ENCODE measurements at regions not wholly inside any gene's neighbourhood (a gene's known extent, or its start where the extent isn't known, plus 50 kb on each side); places are given as distances from the start of the nearest gene placed in this dataset.
"Not testable (repeated sequence)": the region's sequence is repeated elsewhere in the genome, so short reads cannot be mapped to it uniquely, and the experiment has no call there.

DNA sequence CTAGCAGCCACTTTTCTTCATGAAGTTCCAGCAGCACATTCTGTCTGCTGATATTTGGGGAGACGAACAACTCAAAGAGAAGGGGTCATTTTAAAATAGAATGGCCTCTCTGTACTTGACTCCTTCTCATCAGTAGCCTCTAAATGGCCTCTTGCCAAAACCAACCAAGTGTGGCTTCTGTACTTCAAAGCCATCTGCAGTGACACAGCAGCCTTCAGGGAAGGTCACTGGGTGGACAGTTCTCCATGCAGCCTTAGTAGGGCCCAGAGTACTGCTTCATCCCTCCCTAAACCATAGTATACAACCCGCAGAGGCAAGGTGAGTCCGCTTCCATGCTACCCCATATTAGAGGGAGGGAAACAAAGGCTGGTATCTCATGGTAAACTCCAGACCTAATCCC is 249.2 kb upstream of the NBPF12 start:
- H2AFZ ChIP-seq (ENCODE audit: insufficient read depth, low read depth, low read length, poor library complexity, severe bottlenecking); H3K4me3 Mint-ChIP-seq; H3K4me1 Mint-ChIP-seq; H3K9me3 Mint-ChIP-seq; H3K79me2 ChIP-seq (ENCODE audit: insufficient read depth, low read length); H3K4me2 ChIP-seq (replicated peaks; ENCODE audit: extremely low read depth, low read length, poor library complexity, severe bottlenecking); H3K27ac Mint-ChIP-seq; H3K4me3 ChIP-seq (replicated peaks in 1 of 3; ENCODE audit: low read depth in 2 of 3, low read length in 3 of 3); H3K36me3 Mint-ChIP-seq; H3K4me1 ChIP-seq (ENCODE audit: control insufficient read depth in 1 of 2, insufficient read depth in 2 of 2, low read length in 2 of 2); H3K27me3 ChIP-seq (ENCODE audit: control insufficient read depth in 2 of 2, insufficient read depth in 2 of 2, low read length in 2 of 2); H3K9me3 ChIP-seq (replicated peaks in 1 of 2; ENCODE audit: control insufficient read depth in 1 of 2, insufficient read depth in 1 of 2, low read length in 2 of 2); intact Hi-C loops (cut with micrococcal nuclease); H3K27me3 Mint-ChIP-seq (ENCODE audit: low read depth in 3 of 3); H4K20me1 ChIP-seq (ENCODE audit: insufficient read depth, low read length); DNase-seq; H3K9ac ChIP-seq (ENCODE audit: insufficient read depth, low read length, poor library complexity, severe bottlenecking); H3K36me3 ChIP-seq (replicated peaks in 1 of 2; ENCODE audit: control insufficient read depth in 1 of 2, insufficient read depth in 2 of 2, low read length in 2 of 2); H3K27ac ChIP-seq (ENCODE audit: low read depth in 1 of 2, low read length in 2 of 2): not testable (repeated sequence)
- no CpG with 5 or more reads among the region's 3 CpGs for WGBS (ENCODE audit: insufficient coverage)

DNA sequence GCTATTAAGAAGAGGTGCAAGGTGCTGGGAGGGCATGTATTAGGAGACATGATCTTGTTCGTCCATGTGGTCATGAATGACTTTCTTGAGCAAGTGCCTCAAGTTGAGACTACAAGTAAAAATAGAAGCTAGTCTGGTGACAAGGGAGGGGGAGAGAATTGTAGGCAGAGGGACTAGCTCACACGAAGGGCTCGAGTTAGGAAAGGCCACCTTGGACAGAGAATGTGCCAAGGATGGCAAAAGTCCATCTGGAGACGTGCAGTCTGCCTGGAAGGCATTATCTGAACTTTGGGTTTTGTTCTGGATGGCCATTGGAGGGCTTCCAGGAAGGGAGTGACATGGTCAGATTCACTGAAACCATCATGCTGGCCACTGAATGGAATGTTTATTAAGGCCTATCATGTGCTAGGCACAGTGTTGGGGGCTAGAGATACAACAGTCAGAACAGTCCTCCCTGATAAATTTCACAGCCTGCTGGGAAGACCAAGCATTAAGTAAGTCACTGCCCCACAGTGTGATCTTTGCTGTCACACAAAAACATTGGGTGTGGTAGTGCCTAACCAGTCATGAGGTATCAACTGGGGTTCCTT is 251.3 kb upstream of the NBPF12 start:
- no CpG with 5 or more reads among the region's 4 CpGs for WGBS (ENCODE audit: insufficient coverage)

GRCh38 chr1:146683126-146683429 is 255.0 kb upstream of the NBPF12 start:
- DNase-seq; H3K4me2 ChIP-seq (replicated peaks; ENCODE audit: extremely low read depth, low read length, poor library complexity, severe bottlenecking); H3K27ac ChIP-seq (ENCODE audit: low read depth in 1 of 2, low read length in 2 of 2); H3K9me3 ChIP-seq (replicated peaks in 1 of 2; ENCODE audit: control insufficient read depth in 1 of 2, insufficient read depth in 1 of 2, low read length in 2 of 2); intact Hi-C loops (cut with micrococcal nuclease); H4K20me1 ChIP-seq (ENCODE audit: insufficient read depth, low read length); H2AFZ ChIP-seq (ENCODE audit: insufficient read depth, low read depth, low read length, poor library complexity, severe bottlenecking); H3K9me3 Mint-ChIP-seq; H3K9ac ChIP-seq (ENCODE audit: insufficient read depth, low read length, poor library complexity, severe bottlenecking); H3K4me1 ChIP-seq (ENCODE audit: control insufficient read depth in 1 of 2, insufficient read depth in 2 of 2, low read length in 2 of 2); H3K79me2 ChIP-seq (ENCODE audit: insufficient read depth, low read length); H3K4me3 Mint-ChIP-seq; H3K27me3 ChIP-seq (ENCODE audit: control insufficient read depth in 2 of 2, insufficient read depth in 2 of 2, low read length in 2 of 2); H3K27ac Mint-ChIP-seq; H3K36me3 ChIP-seq (replicated peaks in 1 of 2; ENCODE audit: control insufficient read depth in 1 of 2, insufficient read depth in 2 of 2, low read length in 2 of 2); H3K27me3 Mint-ChIP-seq (ENCODE audit: low read depth in 3 of 3); H3K36me3 Mint-ChIP-seq; H3K4me3 ChIP-seq (replicated peaks in 1 of 3; ENCODE audit: low read depth in 2 of 3, low read length in 3 of 3); H3K4me1 Mint-ChIP-seq: not testable (repeated sequence)
- WGBS (ENCODE audit: insufficient coverage): no CpG with 5 or more reads among the region's 5 CpGs

More for the DNA sequence above, 251.3 kb upstream of the NBPF12 start:
- H3K9ac ChIP-seq (ENCODE audit: insufficient read depth, low read length, poor library complexity, severe bottlenecking); H2AFZ ChIP-seq (ENCODE audit: insufficient read depth, low read depth, low read length, poor library complexity, severe bottlenecking); H3K4me3 Mint-ChIP-seq; H3K4me2 ChIP-seq (replicated peaks; ENCODE audit: extremely low read depth, low read length, poor library complexity, severe bottlenecking); H3K79me2 ChIP-seq (ENCODE audit: insufficient read depth, low read length); H3K27me3 ChIP-seq (ENCODE audit: control insufficient read depth in 2 of 2, insufficient read depth in 2 of 2, low read length in 2 of 2); H3K27ac Mint-ChIP-seq; H3K4me1 ChIP-seq (ENCODE audit: control insufficient read depth in 1 of 2, insufficient read depth in 2 of 2, low read length in 2 of 2); H3K4me1 Mint-ChIP-seq; DNase-seq; H3K36me3 Mint-ChIP-seq; H4K20me1 ChIP-seq (ENCODE audit: insufficient read depth, low read length); H3K27me3 Mint-ChIP-seq (ENCODE audit: low read depth in 3 of 3); intact Hi-C loops (cut with micrococcal nuclease); H3K36me3 ChIP-seq (replicated peaks in 1 of 2; ENCODE audit: control insufficient read depth in 1 of 2, insufficient read depth in 2 of 2, low read length in 2 of 2); H3K4me3 ChIP-seq (replicated peaks in 1 of 3; ENCODE audit: low read depth in 2 of 3, low read length in 3 of 3); H3K9me3 Mint-ChIP-seq; H3K27ac ChIP-seq (ENCODE audit: low read depth in 1 of 2, low read length in 2 of 2); H3K9me3 ChIP-seq (replicated peaks in 1 of 2; ENCODE audit: control insufficient read depth in 1 of 2, insufficient read depth in 1 of 2, low read length in 2 of 2): not testable (repeated sequence)

DNA sequence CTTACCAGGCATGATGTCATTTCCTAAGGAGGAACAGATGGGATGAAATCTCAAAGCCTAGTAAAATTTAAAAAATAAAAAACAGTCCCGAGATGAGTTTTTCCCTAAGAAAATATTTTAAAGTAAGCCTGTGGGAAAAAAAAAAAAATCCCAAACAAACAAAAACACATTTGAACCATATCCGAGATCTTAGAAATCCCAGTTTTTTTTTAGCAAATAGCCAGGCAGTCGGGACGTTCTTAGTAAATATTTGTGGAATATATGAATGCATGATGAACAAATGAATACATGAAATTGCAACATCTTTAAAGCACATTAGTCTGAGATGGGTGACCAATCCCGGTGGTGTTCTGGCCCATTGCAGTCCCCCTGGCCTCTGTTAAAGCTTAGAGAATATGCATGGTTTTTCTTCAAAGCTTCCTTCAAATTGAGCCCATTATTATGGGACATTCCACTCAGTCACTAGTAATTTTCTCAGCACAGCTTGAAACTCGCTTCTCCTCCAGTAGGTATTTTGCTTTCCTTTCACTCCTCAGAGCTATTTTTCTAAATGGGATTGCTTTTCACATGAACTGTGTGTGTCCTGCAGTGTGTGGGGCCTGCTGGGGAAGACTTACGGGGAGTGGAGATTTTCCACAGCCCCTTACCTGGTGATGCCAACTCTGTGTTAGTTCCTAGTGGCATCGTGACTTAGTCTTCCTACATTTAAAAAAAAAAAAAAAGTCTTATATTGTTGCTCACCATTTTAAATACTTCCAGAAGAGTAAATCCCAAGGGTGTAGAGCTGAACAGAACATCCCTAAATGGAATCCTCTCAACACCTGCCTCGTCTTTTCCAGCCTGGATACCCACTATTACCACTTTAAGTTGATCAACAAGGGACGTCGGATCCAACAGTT is 255.6 kb upstream of the NBPF12 start:
- H3K9me3 ChIP-seq (replicated peaks in 1 of 2; ENCODE audit: control insufficient read depth in 1 of 2, insufficient read depth in 1 of 2, low read length in 2 of 2); H3K4me3 ChIP-seq (replicated peaks in 1 of 3; ENCODE audit: low read depth in 2 of 3, low read length in 3 of 3); H2AFZ ChIP-seq (ENCODE audit: insufficient read depth, low read depth, low read length, poor library complexity, severe bottlenecking); H3K9me3 Mint-ChIP-seq; intact Hi-C loops (cut with micrococcal nuclease); H3K4me1 ChIP-seq (ENCODE audit: control insufficient read depth in 1 of 2, insufficient read depth in 2 of 2, low read length in 2 of 2); H3K27ac Mint-ChIP-seq; DNase-seq; H3K27me3 Mint-ChIP-seq (ENCODE audit: low read depth in 3 of 3); H3K4me1 Mint-ChIP-seq; H3K36me3 Mint-ChIP-seq; H3K79me2 ChIP-seq (ENCODE audit: insufficient read depth, low read length); H3K36me3 ChIP-seq (replicated peaks in 1 of 2; ENCODE audit: control insufficient read depth in 1 of 2, insufficient read depth in 2 of 2, low read length in 2 of 2); H3K4me3 Mint-ChIP-seq; H3K27me3 ChIP-seq (ENCODE audit: control insufficient read depth in 2 of 2, insufficient read depth in 2 of 2, low read length in 2 of 2); H4K20me1 ChIP-seq (ENCODE audit: insufficient read depth, low read length); H3K4me2 ChIP-seq (replicated peaks; ENCODE audit: extremely low read depth, low read length, poor library complexity, severe bottlenecking); H3K27ac ChIP-seq (ENCODE audit: low read depth in 1 of 2, low read length in 2 of 2); H3K9ac ChIP-seq (ENCODE audit: insufficient read depth, low read length, poor library complexity, severe bottlenecking): not testable (repeated sequence)
- no CpG with 5 or more reads among the region's 11 CpGs for WGBS (ENCODE audit: insufficient coverage)
